ENCODE measurements at regions not wholly inside any gene's neighbourhood (a gene's known extent, or its start where the extent isn't known, plus 50 kb on each side); places are given as distances from the start of the nearest gene placed in this dataset.

GRCh38 chr13:73898899-73899298 is 235.3 kb downstream of the KLF12 start:
- in situ Hi-C loops (cut with HindIII; ENCODE audit: low pct_unique_long_range_greater_than_20kb, low sequenced_read_pairs): no loop called here
- DNase-seq (ENCODE audit: low read depth, low spot score): no peak

- DNase-seq (ENCODE audit: low read depth, low spot score): no peak
Measured at GRCh38 chr13:73898276-73898675, 235.9 kb downstream of the KLF12 start.

GRCh38 chr13:73894995-73895571 is 239.1 kb downstream of the KLF12 start:
- DNase-seq (ENCODE audit: low read depth, low spot score): no peak
- in situ Hi-C loops (cut with HindIII; ENCODE audit: low pct_unique_long_range_greater_than_20kb, low sequenced_read_pairs): no loop called here

More at GRCh38 chr13:73898276-73898675, 235.9 kb downstream of the KLF12 start:
- in situ Hi-C loops (cut with HindIII; ENCODE audit: low pct_unique_long_range_greater_than_20kb, low sequenced_read_pairs): no loop called here

GRCh38 chr13:73893833-73894232 is 240.4 kb downstream of the KLF12 start:
- DNase-seq (ENCODE audit: low read depth, low spot score): no peak
- in situ Hi-C loops (cut with HindIII; ENCODE audit: low pct_unique_long_range_greater_than_20kb, low sequenced_read_pairs): no loop called here

GRCh38 chr13:73891805-73892204 is 242.4 kb downstream of the KLF12 start:
- in situ Hi-C loops (cut with HindIII; ENCODE audit: low pct_unique_long_range_greater_than_20kb, low sequenced_read_pairs): no loop called here
- DNase-seq (ENCODE audit: low read depth, low spot score): no peak

GRCh38 chr13:73883162-73883561 is 251.0 kb downstream of the KLF12 start:
- in situ Hi-C loops (cut with HindIII; ENCODE audit: low pct_unique_long_range_greater_than_20kb, low sequenced_read_pairs): no loop called here
- DNase-seq (ENCODE audit: low read depth, low spot score): no peak

GRCh38 chr13:73880365-73880764 is 253.8 kb downstream of the KLF12 start:
- in situ Hi-C loops (cut with HindIII; ENCODE audit: low pct_unique_long_range_greater_than_20kb, low sequenced_read_pairs): no loop called here
- no peak for DNase-seq (ENCODE audit: low read depth, low spot score)

GRCh38 chr13:73879346-73880015 is 254.7 kb downstream of the KLF12 start:
- DNase-seq (ENCODE audit: low read depth, low spot score): no peak
- in situ Hi-C loops (cut with HindIII; ENCODE audit: low pct_unique_long_range_greater_than_20kb, low sequenced_read_pairs): no loop called here

GRCh38 chr13:73877399-73877798 is 256.8 kb downstream of the KLF12 start:
- in situ Hi-C loops (cut with HindIII; ENCODE audit: low pct_unique_long_range_greater_than_20kb, low sequenced_read_pairs): no loop called here
- DNase-seq (ENCODE audit: low read depth, low spot score): no peak

- in situ Hi-C loops (cut with HindIII; ENCODE audit: low pct_unique_long_range_greater_than_20kb, low sequenced_read_pairs): no loop called here
- DNase-seq (ENCODE audit: low read depth, low spot score): no peak
Measured at GRCh38 chr13:73876323-73876722, 257.9 kb downstream of the KLF12 start.

GRCh38 chr13:73873940-73874830 is 260.0 kb downstream of the KLF12 start:
- in situ Hi-C loops (cut with HindIII; ENCODE audit: low pct_unique_long_range_greater_than_20kb, low sequenced_read_pairs): no loop called here

GRCh38 chr13:73872397-73872796 is 261.8 kb downstream of the KLF12 start:
- in situ Hi-C loops (cut with HindIII; ENCODE audit: low pct_unique_long_range_greater_than_20kb, low sequenced_read_pairs): no loop called here
- no peak for DNase-seq (ENCODE audit: low read depth, low spot score)

More at GRCh38 chr13:73873940-73874830, 260.0 kb downstream of the KLF12 start:
- DNase-seq (ENCODE audit: low read depth, low spot score): no peak

- no peak for DNase-seq (ENCODE audit: low read depth, low spot score)
- in situ Hi-C loops (cut with HindIII; ENCODE audit: low pct_unique_long_range_greater_than_20kb, low sequenced_read_pairs): no loop called here
Measured at GRCh38 chr13:73870970-73871935, 263.0 kb downstream of the KLF12 start.

- in situ Hi-C loops (cut with HindIII; ENCODE audit: low pct_unique_long_range_greater_than_20kb, low sequenced_read_pairs): no loop called here
- DNase-seq (ENCODE audit: low read depth, low spot score): no peak
Measured at GRCh38 chr13:73870036-73870741, 264.0 kb downstream of the KLF12 start.

GRCh38 chr13:73865027-73865426 is 269.2 kb downstream of the KLF12 start:
- in situ Hi-C loops (cut with HindIII; ENCODE audit: low pct_unique_long_range_greater_than_20kb, low sequenced_read_pairs): no loop called here
- DNase-seq (ENCODE audit: low read depth, low spot score): no peak

- in situ Hi-C loops (cut with HindIII; ENCODE audit: low pct_unique_long_range_greater_than_20kb, low sequenced_read_pairs): no loop called here
- DNase-seq (ENCODE audit: low read depth, low spot score): no peak
Measured at GRCh38 chr13:73861136-73861535, 273.1 kb downstream of the KLF12 start.

- no peak for DNase-seq (ENCODE audit: low read depth, low spot score)
- in situ Hi-C loops (cut with HindIII; ENCODE audit: low pct_unique_long_range_greater_than_20kb, low sequenced_read_pairs): no loop called here
Measured at GRCh38 chr13:73860501-73860900, 273.7 kb downstream of the KLF12 start.
